Right atrium auricular region (tissue), 2 donors: ENCODE measurements at regions not wholly inside any gene's neighbourhood (a gene's known extent, or its start where the extent isn't known, plus 50 kb on each side); places are given as distances from the start of the nearest gene placed in this dataset.

ENCODE experiments used
- DNase-seq: peaks from one replicate; pipeline ENCODE4 v3.0.0-alpha.2; 2019; ENCODE audit warnings: low spot score
- H3K27ac ChIP-seq, 2 donors: fragments of 200-600 bp; sonication (generic); 1 replicate in 1 of 2; 2 replicates in 1 of 2; pipeline ENCODE4 v1.5.1; 2016 to 2019
- H3K27me3 ChIP-seq, 2 donors: fragments of 200-600 bp; sonication (generic); one replicate each; pipeline versions ENCODE4 v1.5.1 to v1.6.0; 2017 to 2019
- H3K36me3 ChIP-seq: fragments of 200-600 bp; sonication (generic); one replicate; pipeline ENCODE4 v1.5.1; 2016
- H3K4me1 ChIP-seq, 2 donors: fragments of 200-600 bp; sonication (generic); one replicate each; pipeline versions ENCODE4 v1.5.1 to v1.6.0; 2017 to 2019
- H3K4me3 ChIP-seq, 2 donors: fragments of 200-600 bp; sonication (generic); 1 replicate in 1 of 2; 2 replicates in 1 of 2; pipeline ENCODE4 v1.5.1; 2017 to 2019; ENCODE audit warnings: mild to moderate bottlenecking in 1 of 2, moderate library complexity in 1 of 2
- H3K9me3 ChIP-seq, 2 donors: fragments of 200-600 bp; sonication (generic); one replicate each; pipeline ENCODE4 v1.5.1; 2019
- TF ChIP-seq, protein P1 (sequence below), 2 donors: fragments of 200-600 bp; sonication (generic); IDR thresholded peaks; one replicate each; pipeline ENCODE4 v1.5.1; 2019; ENCODE audit warnings: antibody characterized with exemption in 2 of 2

GRCh38 chr1:60311838-60312237 lies 238.3 kb upstream of the C1orf87 start:
- Histone ChIP-seq H3K27ac (no peak overlapping the region), H3K4me3 (no peak overlapping the region), H3K36me3 (no peaks in the 10 kb centered on the region), H3K4me1 (no peaks in the 10 kb centered on the region), H3K27me3 (no peaks in the 10 kb centered on the region), H3K9me3 (peaks cover 5 to 15% of the 10 kb centered on the region in 2 donors)
- TF ChIP-seq, protein P1, sequence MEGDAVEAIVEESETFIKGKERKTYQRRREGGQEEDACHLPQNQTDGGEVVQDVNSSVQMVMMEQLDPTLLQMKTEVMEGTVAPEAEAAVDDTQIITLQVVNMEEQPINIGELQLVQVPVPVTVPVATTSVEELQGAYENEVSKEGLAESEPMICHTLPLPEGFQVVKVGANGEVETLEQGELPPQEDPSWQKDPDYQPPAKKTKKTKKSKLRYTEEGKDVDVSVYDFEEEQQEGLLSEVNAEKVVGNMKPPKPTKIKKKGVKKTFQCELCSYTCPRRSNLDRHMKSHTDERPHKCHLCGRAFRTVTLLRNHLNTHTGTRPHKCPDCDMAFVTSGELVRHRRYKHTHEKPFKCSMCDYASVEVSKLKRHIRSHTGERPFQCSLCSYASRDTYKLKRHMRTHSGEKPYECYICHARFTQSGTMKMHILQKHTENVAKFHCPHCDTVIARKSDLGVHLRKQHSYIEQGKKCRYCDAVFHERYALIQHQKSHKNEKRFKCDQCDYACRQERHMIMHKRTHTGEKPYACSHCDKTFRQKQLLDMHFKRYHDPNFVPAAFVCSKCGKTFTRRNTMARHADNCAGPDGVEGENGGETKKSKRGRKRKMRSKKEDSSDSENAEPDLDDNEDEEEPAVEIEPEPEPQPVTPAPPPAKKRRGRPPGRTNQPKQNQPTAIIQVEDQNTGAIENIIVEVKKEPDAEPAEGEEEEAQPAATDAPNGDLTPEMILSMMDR (IDR thresholded peaks at IDR 0.05), result no peak
- no peak for DNase-seq

GRCh38 chr1:60299581-60299980 lies 226.0 kb upstream of the C1orf87 start:
- TF ChIP-seq, protein P1 (IDR thresholded peaks at IDR 0.05), result no peak
- Histone ChIP-seq H3K36me3 (no peaks in the 10 kb centered on the region), H3K27me3 (no peaks in the 10 kb centered on the region), H3K4me1 (no peaks in the 10 kb centered on the region), H3K27ac (no peak overlapping the region), H3K4me3 (no peak overlapping the region), H3K9me3 (peaks cover 0 to 19% of the 10 kb centered on the region in 2 donors)
- DNase-seq, result no peak

DNA sequence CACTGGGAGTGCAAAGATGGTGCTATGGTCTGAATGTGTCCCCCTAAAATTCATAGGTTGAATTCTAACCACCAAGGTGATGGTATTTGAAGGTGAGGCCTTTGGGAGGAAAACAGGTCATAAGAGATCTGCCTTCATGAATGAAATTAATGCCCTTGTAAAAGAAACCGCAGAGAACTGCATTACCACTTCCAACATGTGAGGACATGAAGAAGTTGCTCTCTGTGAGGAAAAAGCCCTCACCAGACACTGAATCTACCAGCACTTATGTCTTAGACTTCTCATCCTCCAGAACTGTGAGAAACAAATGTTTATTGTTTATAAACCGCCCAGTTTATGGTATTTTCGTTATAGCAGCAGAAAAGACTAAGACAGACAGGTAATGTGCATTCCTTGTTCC lies 224.7 kb upstream of the C1orf87 start:
- Histone ChIP-seq H3K4me3 (no peak overlapping the region), H3K36me3 (no peaks in the 10 kb centered on the region), H3K27me3 (no peaks in the 10 kb centered on the region), H3K4me1 (no peaks in the 10 kb centered on the region), H3K9me3 (peaks cover 0 to 17% of the 10 kb centered on the region in 2 donors), H3K27ac (no peak overlapping the region)
- TF ChIP-seq, protein P1 (IDR thresholded peaks at IDR 0.05), result no peak
- no peak for DNase-seq

- no peaks in the 10 kb centered on the region for H3K4me1 ChIP-seq
- no peaks in the 10 kb centered on the region for H3K27me3 ChIP-seq
- no peak for DNase-seq
- no peak overlapping the region for H3K27ac ChIP-seq
- no peaks in the 10 kb centered on the region for H3K36me3 ChIP-seq
- TF ChIP-seq, protein P1 (IDR thresholded peaks at IDR 0.05), result no peak
- H3K4me3 ChIP-seq, result no peak overlapping the region
- peaks cover 0 to 2% of the 10 kb centered on the region in 2 donors for H3K9me3 ChIP-seq
Measured at GRCh38 chr1:60296794-60297193, 223.2 kb upstream of the C1orf87 start.

GRCh38 chr1:60292140-60292539 lies 218.6 kb upstream of the C1orf87 start:
- no peak overlapping the region for H3K4me3 ChIP-seq
- no peak for DNase-seq
- no peaks in the 10 kb centered on the region for H3K36me3 ChIP-seq
- no peak overlapping the region for H3K27ac ChIP-seq
- H3K9me3 ChIP-seq, result no peaks in the 10 kb centered on the region
- no peaks in the 10 kb centered on the region for H3K27me3 ChIP-seq
- no peaks in the 10 kb centered on the region for H3K4me1 ChIP-seq
- TF ChIP-seq, protein P1 (IDR thresholded peaks at IDR 0.05), result no peak

- H3K9me3 ChIP-seq, result no peaks in the 10 kb centered on the region
- no peak overlapping the region for H3K4me3 ChIP-seq
- TF ChIP-seq, protein P1 (IDR thresholded peaks at IDR 0.05), result no peak
- no peak for DNase-seq
- H3K36me3 ChIP-seq, result no peaks in the 10 kb centered on the region
- H3K4me1 ChIP-seq, result no peaks in the 10 kb centered on the region
- no peaks in the 10 kb centered on the region for H3K27me3 ChIP-seq
- H3K27ac ChIP-seq, result no peak overlapping the region
Measured at GRCh38 chr1:60290393-60290792, 216.8 kb upstream of the C1orf87 start.
